Amygdala (tissue), 56 donors: ENCODE measurements at regions not wholly inside any gene's neighbourhood (a gene's known extent, or its start where the extent isn't known, plus 50 kb on each side); places are given as distances from the start of the nearest gene placed in this dataset.
A peak's percentile ranks its signal among the peaks of the same experiment; 100 is the strongest.

Experiments used
- DNase-seq, 56 donors: peaks; one replicate each; lab custom pipeline; 2025; lab: John Stamatoyannopoulos, UW

DNA sequence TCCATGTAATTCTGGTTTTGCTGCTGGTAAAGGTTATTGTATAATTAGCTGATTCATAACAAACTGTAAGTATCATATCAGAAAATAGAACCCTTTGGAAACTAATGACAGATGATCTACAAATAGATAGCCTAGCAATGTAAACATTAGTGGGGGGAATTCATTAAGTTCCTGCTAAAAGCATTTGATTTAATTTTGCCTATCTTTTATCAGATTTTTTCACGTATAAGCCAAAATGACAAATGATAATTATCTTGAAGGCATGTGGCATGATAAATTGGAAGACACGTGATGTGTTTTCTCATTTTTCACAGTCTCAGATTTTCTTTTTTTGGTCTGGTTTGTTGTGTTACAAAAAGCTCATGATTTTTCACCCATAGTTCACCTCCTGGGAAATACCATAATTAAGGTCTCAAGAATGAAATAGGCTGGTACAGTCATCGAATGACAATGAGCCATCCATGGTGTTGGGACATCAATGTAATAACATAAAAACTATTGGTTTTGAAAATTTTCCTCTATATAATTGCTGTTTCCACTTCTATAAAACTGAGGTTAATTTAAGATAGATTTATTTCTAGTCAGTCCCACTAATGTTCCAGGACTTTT is 325.9 kb upstream of the TBL1XR1 start:
- no peak for DNase-seq

DNA sequence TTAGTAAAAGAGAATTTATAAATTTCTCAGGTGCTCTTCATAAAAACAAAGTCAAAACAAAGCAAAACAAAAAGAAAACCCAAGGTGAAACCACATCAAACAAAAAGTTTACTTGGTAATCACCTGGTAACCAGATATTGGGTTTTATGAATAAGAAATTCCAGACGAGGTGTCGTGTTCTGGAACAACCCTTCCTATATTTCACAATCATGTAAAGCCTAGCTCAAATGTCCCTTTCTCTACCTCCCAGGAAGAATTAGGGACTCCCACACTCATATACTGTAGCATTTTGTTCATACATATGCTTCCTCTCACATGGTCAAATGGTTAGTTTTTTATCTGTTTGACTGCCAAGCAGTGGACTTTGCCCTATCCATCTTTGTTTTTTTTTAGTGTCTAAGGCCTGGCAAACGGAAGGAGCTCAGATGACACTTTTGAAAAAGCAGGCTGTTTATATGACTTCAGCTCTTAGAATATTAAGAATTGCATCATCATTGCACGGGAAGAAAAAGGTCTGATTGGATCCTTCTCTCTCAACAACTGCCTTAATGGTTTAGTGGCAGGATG is 326.7 kb upstream of the TBL1XR1 start:
- no peak for DNase-seq

DNA sequence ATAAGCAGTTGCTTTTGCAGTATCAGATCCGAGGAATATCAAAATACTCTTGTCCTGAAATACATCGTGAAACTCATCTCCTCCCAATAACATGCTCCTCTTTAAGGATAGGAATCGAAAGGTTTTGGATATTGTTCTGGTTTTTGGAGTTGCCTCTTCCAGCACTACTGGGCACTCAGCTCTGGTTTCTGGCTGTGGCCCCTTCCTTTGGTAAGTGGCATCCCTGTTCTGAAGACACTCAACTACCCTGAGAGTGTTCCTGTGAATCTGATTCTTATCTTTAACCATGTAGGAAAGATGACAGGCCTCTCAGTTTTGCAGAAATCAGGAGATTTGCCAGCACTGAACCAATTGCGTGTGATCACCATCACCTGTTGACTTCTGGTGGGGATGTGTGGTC is 327.5 kb upstream of the TBL1XR1 start:
- no peak for DNase-seq

DNA sequence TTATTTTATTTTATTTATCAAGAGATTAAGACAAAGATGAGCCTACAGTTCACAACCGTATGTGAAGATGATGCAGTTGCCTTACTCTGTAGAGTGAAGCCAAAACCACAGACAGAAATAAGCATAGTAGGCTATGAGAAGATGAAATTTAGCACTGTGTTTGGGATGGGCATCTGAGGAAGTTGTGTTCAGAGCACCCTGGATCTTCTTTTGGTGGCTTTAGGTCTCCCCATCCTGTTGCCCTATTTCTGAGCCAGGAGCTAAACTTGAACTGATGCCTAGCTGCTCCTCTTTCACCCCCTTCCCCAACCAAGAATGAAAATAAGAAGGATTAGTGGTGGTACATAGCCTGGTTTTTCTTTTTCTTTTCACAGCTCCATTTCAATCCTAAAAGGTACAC is 328.1 kb upstream of the TBL1XR1 start:
- no peak for DNase-seq

DNA sequence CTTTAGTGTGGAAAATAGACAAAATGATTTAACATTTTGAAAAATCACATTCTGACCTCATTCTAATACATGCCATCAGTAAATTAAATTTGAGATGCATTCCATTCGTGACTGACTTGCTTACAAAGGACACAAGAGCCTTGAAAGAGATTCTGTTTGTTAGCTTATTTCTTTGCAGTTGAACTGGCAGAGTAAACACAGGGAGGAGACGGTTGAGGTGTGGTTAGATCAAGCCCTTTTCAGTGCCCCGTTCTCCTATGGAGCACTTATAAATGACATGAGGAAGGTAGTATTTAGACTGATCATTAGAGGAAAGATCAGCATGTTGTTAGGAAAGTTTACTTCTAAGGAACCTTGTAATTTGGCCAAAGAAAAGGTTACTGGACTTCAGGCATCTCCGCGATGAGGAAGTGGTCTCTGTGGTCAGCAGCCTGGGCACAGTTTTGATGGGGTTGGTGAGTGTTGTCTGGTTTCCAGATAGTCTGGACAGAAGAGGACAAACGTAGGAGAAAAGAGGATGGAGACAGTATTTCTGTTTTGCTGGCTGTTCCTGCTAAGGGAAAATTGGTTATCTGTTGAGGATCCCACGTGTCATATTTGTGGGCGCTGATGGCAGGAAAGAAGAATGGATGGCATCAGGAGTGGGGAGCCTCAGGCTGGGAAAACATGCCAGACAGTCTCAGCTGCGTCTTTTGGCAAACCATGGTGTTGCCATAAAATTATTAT is 328.9 kb upstream of the TBL1XR1 start:
- DNase-seq, result peak in 10 of 56 donors; percentile 4 to 40 (median 14)

DNA sequence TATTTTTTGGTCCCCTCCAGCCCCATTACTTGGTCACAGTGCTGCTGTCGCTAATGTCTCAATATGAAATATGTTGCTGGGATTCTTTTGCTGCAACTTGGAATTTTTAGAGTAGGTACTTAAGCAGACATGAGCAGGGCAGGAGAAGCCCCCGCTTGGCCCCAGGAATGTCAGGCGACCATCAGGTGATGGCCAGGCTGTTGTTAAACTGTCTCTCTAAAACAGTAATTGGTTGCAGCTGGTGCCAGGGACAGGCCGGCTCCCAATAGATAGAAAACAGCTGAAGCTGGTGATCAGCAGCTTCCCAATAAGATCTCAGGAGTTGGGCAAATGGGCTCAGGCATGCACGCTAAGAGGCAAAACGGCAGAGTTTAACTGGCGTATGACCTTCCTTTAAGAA is 329.9 kb upstream of the TBL1XR1 start:
- no peak for DNase-seq

DNA sequence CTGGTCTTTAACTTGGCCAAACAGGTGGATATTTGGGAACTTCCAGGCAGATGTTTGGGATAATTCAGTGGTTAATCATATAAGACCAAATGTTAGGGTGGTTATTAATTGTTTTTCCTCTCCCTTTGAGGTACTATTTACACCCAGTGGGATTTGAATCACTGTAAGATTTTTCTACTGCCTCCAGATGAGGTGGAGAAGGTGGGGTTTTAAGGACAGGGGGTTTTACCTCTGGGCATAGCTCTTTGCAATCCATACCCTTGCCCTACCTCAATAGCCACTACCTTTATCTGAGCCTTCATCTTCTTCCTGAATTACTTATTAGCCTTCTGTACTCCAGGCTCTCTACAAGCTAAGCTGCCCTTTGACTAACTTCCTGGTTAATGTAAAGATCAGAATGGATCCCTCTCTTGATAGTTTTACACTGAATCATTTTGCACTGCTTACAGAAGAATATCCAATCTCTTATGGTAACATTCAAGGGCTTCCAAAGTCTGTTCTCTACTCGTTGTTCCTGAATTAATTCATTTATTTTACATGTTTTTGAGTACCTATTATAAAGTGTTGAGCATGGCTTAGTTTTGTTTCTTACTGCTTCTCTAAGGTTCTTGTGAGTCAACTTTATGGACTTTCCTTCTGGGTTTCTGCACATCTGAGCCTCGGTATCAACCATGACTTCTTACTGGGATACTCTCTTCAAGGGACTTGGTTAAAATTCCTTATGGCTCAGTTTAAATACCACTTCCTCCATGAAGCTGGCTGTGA is 331.2 kb upstream of the TBL1XR1 start:
- no peak for DNase-seq

DNA sequence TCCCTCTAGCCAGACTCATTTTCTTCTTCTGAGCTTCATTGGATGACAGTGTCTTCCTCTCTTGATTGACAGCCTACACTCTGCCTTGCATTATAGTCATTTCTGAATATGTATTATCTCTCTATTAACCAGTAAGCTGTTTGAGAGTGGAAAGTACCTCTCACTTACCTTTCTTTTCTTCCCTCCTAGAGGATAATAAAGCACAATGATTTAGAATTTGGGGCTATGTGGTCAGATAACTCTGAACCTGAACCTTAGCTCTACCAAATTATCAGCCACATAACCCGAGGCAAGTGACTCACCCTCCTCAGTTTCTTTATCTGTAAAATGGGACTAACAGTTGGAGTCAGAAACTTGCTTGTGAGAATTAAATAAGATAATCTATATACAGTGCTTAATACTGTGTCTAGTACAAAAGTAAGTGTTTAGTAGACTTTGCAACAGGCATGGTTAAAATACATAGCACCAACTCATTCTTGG is 331.8 kb upstream of the TBL1XR1 start:
- no peak for DNase-seq

DNA sequence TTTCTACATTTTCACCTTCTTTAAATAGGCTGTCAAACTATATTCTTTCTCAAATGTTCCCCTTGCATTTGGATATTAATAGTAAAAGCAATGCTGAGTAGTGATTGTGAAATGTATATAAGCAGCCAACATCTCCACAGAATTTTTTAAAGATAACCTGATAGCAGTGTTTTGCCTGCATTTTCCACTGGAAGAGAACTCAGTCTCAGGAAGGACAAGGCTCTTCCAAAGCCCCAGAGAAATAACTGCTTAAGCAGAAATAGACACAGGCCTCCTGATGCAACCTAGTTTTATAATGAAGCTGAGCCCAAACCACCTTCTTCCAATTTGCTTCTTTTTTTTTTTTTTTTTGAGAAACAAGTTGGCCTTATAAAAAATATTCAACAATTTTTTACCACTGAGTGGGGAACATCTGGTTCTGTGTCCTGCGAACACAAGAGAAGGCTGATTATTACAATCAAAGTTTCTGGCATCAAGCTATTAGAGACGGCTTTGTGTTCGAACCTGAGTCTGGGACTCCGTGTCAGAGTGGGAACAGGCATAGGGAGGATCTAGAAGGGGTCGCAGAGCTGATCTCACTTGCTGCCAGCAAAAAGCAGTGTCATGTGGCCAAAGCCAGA is 332.5 kb upstream of the TBL1XR1 start:
- DNase-seq, result no peak

DNA sequence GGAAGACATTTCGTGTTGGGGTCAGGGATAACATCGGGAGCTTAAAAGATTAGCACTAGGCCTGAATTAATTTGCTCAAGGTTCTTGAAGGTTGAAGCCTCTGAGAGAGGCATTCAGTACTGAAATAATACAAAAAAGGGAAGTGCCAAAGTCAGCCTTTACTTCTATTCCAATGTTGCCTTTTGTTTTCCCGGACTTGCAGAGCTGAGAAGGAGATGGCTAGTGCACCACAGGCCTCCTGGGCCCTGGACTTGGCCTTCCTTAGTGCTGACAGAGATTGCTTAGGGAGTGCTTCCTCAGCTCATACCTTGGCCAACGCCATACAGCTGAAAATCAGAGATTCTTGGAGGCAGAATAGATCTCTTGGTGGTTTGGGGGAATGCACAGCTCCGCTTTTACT is 333.6 kb upstream of the TBL1XR1 start:
- no peak for DNase-seq

DNA sequence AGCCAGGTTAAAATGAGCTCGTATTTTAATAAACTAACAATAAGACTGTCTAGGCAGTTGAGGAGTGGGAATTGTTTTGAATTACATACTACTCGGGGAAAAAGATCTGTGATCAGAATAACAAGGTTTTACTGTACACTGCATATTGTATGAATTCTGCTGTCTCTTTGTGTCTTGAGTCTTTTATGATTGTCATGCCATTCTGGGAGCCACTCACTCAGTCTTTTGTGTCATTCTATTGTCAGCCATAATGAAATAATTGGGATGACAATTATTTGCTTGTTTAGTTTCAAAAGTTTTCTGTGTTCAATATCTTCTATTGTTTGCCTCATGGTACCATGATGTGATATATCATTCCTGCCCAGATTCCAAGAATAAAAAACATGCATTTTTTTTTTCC is 339.6 kb upstream of the TBL1XR1 start:
- no peak for DNase-seq

DNA sequence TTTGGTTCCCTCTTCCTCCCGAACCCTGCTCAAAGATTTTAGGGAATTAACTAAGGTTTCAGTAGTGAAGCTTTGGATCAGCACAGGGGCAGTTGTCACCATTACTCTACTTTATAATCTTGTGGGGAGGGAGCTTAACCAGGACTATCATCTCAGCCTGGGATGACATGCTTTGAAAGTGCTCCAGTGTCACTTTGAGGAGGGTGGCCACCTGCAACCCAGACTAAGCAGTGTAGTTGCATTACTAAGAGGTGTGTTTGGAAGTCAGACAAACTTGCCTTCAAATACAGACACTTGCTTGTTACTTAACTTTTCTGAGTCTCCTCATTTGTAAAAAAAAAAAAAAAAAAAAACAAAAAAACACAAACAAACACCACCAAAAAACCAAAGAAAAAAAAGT is 340.3 kb upstream of the TBL1XR1 start:
- no peak for DNase-seq

DNA sequence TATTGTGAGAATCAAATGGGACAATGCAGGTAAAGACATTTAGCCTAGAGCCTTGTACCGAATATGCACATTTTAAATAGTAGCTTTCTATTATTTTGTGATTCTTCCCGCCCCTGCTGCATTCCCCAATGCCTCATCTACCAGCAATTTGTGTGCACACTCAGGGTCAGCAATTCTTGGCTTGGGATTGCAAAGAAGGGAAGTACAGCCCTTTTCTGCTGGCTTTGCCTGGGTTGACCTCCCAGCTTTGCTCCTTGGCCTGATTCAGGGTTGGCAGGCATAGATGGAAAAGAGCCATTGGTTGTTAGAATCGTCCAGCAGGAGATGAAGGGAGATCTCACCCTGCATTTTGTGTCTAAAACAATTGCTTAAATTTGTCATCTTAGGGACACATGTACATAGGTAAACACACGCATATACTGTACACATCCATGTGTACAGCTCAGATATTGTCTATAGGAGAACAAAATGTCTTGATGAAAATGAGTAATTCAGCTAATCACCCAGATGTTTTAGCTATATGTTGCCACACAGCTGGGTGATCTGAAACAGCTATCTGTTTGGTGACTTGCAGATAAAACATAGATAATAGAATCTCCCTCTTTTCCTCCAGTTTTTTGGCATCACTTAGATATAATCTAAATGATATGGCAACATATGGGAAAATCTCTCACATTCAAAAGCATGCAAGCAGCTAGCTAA is 340.9 kb upstream of the TBL1XR1 start:
- DNase-seq, result peak in 22 of 56 donors; percentile 5 to 48 (median 22)

DNA sequence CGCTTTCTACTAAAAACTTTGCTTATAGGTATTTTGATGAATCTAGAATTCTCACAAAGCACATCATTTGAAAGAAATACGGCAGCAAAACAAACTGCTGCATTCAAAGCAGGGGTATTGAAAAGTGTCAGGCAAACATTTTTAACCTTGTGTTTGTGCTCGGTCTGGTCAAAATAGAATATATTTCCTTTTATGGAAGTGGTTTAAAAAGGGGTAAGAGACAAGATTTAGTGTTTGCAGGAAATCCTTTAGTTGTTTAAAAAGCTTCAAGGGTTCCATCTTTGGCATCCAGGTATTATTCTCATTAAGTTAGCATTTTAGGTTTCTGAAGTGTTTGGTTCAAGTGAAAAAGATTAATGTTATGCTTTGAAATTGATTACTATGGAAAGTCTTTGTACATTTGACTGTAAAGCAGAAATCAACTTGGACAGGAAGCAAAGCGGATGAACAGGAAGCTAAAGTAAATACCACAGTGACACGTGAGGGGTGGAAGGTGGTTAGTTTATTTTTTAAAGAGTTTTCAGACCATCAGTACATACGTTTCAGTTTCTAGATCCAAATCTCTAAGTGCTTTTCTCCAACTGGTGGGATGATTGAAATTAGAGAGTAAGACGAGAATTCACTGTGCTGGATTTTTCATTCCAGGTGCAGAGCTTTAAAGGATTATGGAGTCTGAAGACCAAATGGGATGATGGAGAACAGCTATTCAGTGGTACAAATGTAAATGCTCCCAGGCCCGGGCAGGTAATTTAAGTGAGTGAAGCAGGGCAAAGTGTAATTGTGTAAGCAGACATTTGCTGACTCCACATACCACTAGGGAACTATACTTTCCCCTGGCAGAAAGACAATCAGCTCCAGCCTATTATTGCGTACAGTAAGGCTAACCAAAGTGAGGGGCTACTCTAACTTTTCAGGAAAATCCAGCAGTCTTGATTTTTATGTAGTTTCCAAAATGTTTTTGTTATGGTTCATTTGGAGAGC is 341.8 kb upstream of the TBL1XR1 start:
- DNase-seq, result no peak

DNA sequence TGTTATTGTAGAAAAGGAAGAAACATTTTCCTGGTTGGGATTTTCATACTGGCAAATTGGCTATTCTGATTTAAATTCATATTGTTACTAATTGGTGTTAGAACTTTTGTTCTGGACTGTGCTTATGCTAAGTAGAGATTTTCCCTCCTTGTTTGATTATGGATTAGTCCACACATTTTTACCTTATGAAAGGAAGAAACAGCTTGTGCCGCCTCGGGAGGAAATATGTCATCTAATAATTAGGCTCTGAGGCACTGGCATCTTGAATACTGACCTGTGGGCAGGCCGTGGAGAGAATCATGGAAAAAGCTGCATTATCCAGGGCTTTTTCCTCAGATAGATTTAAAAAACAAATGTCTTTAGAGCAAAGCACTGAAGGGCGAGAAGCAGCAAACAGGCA is 344.3 kb upstream of the TBL1XR1 start:
- DNase-seq, result no peak

DNA sequence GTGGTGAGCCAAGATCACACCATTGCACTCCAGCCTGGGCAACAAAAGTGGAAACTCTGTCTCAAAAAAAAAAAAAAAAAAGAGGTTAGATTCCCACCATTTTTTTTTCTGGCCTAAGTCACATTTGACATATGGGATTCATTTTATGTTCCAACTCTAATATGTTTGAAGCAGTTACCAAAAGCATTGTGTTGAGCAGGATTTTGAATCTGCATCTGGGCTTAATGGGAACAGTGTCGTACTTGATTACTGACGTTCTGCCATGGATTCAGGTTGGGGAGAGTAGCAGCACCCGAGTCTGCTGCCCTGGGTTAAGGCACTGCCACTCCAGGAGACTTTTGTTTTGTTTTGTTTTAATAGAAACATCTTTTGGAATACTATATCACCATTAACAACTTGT is 348.7 kb upstream of the TBL1XR1 start:
- no peak for DNase-seq

DNA sequence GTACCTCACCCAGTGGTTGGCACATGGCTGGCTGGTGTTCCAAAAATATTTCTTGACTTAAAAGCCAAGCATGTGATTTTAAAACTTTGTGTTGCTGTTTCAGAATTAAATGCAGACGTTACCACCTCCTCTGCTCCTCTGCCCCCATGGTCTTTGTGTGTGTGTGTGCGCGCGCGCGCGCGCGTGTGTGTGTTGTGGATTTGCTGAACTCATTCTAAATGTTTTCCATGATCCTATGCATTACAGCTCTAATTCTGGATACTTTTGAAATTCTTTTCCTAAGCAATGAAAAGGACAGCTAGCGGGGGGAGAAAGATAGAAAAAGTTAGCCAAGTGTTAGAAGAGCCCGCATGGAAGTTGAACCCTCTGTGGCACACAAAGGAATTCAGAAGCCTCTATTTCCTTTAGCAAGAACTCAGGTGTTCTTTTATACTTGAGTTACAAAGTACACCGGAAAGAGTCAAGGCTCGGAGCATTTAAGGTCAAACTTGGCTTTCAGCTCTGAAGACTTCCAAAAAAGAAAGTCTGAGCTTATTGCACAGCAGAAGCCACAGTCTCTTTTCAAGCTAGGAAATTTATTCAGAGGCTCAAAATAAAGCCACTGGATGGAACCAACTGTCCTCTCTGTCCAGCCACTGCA is 350.5 kb upstream of the TBL1XR1 start:
- peak in 1 of 56 donors; percentile 4 for DNase-seq

DNA sequence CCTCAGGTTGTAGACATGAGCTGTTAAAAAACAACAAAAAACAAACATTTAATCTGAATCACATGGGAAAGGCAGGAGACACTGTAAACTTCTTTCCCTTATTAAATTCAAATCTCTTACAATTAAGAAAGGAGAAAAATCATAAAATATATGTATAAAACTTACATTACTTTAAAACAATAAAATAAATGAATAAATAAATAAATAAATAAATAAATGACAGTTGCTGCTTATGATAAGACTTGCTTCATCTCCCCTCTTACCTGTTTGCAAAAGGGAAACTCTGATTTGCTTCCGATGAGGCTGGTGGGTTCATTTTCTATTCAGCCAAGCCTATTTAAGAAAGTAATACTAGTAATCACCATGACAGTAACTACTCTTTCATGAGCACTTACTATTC is 353.4 kb upstream of the TBL1XR1 start:
- no peak for DNase-seq
